H1 (cell line): ENCODE measurements at regions not wholly inside any gene's neighbourhood (a gene's known extent, or its start where the extent isn't known, plus 50 kb on each side); places are given as distances from the start of the nearest gene placed in this dataset.

Experiments
- EP300 ChIP-seq, 2 experiments: IDR thresholded peaks; 1 replicate in 1 of 2; 2 replicates in 1 of 2; pipeline ENCODE4 v1.6.1; 2011 to 2012; ENCODE audit warnings: low read depth in 2 of 2, low read length in 2 of 2, mild to moderate bottlenecking in 2 of 2, borderline replicate concordance in 1 of 2, inconsistent platforms in 1 of 2, moderate library complexity in 1 of 2
- NANOG ChIP-seq: IDR thresholded peaks from 2 replicates; pipeline ENCODE4 v1.6.1; 2011; ENCODE audit warnings: low read length, low read depth, mild to moderate bottlenecking, inconsistent platforms; ENCODE audit not compliant: insufficient read depth, poor library complexity, severe bottlenecking
- TAF1 ChIP-seq: IDR thresholded peaks from 2 replicates; pipeline ENCODE4 v1.6.1; 2011; ENCODE audit warnings: mild to moderate bottlenecking, low read depth, low read length
- TEAD4 ChIP-seq: IDR thresholded peaks from 2 replicates; pipeline ENCODE4 v1.6.1; 2012; ENCODE audit warnings: low read depth, low read length, inconsistent platforms, mixed read lengths
- ZNF274 ChIP-seq: IDR thresholded peaks from 2 replicates; pipeline ENCODE4 v1.7.0; 2012; ENCODE audit warnings: low read length, borderline replicate concordance; ENCODE audit errors: extremely low read depth
- TF ChIP-seq, protein P1 (sequence below): fragments of 300-600 bp; sonication (generic); IDR thresholded peaks from 2 replicates; pipeline ENCODE4 v1.7.1; 2012; ENCODE audit warnings: low read length, moderate library complexity, mild to moderate bottlenecking, inconsistent platforms; ENCODE audit not compliant: insufficient replicate concordance

DNA sequence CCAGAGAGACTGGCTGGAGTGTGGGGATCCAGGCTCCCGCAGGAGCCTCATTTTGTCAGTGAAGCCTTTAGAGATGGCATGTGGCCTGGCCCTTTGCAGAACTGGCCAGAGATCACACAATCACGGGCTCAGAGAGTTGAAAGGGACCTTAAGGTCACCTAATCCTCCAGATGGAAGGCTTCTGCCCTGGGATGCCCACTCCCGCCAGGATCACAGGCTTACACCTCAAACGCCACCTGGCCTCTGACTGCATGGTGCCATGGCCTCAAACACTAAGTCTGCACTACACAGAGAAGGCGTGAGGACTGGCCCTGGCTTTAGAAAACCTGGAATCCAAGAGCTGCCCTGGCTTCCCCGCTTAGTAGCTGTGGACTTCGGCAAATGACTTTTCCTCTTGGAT is 306.8 kb upstream of the CCL2 start (continued):
- TF ChIP-seq, protein P1, sequence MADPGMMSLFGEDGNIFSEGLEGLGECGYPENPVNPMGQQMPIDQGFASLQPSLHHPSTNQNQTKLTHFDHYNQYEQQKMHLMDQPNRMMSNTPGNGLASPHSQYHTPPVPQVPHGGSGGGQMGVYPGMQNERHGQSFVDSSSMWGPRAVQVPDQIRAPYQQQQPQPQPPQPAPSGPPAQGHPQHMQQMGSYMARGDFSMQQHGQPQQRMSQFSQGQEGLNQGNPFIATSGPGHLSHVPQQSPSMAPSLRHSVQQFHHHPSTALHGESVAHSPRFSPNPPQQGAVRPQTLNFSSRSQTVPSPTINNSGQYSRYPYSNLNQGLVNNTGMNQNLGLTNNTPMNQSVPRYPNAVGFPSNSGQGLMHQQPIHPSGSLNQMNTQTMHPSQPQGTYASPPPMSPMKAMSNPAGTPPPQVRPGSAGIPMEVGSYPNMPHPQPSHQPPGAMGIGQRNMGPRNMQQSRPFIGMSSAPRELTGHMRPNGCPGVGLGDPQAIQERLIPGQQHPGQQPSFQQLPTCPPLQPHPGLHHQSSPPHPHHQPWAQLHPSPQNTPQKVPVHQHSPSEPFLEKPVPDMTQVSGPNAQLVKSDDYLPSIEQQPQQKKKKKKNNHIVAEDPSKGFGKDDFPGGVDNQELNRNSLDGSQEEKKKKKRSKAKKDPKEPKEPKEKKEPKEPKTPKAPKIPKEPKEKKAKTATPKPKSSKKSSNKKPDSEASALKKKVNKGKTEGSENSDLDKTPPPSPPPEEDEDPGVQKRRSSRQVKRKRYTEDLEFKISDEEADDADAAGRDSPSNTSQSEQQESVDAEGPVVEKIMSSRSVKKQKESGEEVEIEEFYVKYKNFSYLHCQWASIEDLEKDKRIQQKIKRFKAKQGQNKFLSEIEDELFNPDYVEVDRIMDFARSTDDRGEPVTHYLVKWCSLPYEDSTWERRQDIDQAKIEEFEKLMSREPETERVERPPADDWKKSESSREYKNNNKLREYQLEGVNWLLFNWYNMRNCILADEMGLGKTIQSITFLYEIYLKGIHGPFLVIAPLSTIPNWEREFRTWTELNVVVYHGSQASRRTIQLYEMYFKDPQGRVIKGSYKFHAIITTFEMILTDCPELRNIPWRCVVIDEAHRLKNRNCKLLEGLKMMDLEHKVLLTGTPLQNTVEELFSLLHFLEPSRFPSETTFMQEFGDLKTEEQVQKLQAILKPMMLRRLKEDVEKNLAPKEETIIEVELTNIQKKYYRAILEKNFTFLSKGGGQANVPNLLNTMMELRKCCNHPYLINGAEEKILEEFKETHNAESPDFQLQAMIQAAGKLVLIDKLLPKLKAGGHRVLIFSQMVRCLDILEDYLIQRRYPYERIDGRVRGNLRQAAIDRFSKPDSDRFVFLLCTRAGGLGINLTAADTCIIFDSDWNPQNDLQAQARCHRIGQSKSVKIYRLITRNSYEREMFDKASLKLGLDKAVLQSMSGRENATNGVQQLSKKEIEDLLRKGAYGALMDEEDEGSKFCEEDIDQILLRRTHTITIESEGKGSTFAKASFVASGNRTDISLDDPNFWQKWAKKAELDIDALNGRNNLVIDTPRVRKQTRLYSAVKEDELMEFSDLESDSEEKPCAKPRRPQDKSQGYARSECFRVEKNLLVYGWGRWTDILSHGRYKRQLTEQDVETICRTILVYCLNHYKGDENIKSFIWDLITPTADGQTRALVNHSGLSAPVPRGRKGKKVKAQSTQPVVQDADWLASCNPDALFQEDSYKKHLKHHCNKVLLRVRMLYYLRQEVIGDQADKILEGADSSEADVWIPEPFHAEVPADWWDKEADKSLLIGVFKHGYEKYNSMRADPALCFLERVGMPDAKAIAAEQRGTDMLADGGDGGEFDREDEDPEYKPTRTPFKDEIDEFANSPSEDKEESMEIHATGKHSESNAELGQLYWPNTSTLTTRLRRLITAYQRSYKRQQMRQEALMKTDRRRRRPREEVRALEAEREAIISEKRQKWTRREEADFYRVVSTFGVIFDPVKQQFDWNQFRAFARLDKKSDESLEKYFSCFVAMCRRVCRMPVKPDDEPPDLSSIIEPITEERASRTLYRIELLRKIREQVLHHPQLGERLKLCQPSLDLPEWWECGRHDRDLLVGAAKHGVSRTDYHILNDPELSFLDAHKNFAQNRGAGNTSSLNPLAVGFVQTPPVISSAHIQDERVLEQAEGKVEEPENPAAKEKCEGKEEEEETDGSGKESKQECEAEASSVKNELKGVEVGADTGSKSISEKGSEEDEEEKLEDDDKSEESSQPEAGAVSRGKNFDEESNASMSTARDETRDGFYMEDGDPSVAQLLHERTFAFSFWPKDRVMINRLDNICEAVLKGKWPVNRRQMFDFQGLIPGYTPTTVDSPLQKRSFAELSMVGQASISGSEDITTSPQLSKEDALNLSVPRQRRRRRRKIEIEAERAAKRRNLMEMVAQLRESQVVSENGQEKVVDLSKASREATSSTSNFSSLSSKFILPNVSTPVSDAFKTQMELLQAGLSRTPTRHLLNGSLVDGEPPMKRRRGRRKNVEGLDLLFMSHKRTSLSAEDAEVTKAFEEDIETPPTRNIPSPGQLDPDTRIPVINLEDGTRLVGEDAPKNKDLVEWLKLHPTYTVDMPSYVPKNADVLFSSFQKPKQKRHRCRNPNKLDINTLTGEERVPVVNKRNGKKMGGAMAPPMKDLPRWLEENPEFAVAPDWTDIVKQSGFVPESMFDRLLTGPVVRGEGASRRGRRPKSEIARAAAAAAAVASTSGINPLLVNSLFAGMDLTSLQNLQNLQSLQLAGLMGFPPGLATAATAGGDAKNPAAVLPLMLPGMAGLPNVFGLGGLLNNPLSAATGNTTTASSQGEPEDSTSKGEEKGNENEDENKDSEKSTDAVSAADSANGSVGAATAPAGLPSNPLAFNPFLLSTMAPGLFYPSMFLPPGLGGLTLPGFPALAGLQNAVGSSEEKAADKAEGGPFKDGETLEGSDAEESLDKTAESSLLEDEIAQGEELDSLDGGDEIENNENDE, result no peak
- TF ChIP-seq TEAD4 (no peak), ZNF274 (no peak), TAF1 (no peak), EP300 (IDR thresholded peaks at IDR 0.05; ENCODE audit: borderline replicate concordance in 1 of 2, low read depth in 2 of 2, low read length in 2 of 2) (no peak), NANOG (no peak)
